GM21360 (cell line): ENCODE measurements at regions not wholly inside any gene's neighbourhood (a gene's known extent, or its start where the extent isn't known, plus 50 kb on each side); places are given as distances from the start of the nearest gene placed in this dataset.
"Not testable (repeated sequence)": the region's sequence is repeated elsewhere in the genome, so short reads cannot be mapped to it uniquely, and the experiment has no call there.

Source experiments
- ATAC-seq: cut with Tn5 transposase; IDR thresholded peaks from one replicate; pipeline ENCODE4 v1.9.1; 2021; ENCODE audit warnings: mild to moderate bottlenecking, moderate library complexity; ENCODE audit not compliant: unreplicated experiment

DNA sequence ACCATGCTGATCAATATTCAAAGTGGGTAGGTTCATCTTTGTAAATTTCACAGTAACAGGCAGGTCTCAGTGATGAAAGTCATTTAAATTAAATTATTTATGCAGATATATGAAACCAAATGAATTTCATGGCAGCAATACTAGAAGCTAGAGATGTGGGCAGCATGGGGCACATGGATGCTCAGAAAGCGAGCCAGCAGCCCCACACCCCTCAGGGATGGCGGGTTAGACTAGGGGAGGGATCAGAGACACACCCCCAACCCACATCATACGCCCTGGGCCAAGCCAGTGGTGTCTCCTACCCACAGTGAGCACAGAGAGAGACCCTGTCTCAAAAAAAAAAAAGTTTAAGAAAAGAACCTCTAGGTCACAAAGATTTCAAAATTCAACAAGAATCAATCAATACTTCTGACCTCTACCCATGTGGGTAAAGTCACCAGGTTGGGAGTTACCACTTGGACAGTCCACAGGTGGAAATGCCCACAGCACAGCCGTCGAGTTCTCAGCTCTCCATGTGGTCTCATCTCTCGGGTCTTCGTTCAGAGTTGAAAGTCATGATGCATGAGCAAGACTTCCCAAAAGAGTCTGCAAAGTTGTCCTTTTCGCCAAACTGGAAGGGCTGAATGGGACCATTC is 79.3 kb upstream of the PPP2R2D start:
- ATAC-seq: no peak

DNA sequence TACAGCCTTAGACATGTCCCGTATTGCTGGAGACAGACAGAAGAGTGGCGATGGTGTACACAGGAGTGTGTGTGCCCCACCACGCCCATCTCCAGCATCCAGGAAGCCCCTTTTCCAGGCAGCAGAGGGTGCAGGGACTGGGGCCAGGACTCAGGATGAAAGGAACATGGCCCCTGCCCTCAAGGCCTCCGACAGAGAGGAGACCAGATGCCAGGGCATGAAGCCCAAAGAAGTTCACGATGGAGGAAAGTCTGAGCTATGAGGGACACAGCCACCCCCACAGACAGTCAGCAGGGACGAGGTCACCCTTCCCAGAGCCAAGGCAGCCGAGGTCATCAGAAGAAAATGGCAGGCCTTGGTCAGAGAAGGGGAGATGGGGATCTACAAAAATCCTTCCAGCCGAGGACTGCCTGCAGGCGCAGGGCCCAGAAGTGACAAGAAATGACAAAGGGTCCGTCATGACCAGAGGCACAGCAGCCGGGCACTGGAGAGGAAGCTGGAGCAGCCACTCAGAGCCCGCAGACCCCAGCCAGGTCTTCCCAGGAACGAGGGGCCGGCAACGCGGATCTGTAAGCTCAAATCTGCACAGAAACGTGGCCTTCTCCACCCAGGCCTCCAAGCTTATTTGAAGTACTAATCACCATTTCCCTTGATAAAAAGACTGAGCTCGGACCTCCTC is 78.7 kb upstream of the PPP2R2D start:
- no peak for ATAC-seq

DNA sequence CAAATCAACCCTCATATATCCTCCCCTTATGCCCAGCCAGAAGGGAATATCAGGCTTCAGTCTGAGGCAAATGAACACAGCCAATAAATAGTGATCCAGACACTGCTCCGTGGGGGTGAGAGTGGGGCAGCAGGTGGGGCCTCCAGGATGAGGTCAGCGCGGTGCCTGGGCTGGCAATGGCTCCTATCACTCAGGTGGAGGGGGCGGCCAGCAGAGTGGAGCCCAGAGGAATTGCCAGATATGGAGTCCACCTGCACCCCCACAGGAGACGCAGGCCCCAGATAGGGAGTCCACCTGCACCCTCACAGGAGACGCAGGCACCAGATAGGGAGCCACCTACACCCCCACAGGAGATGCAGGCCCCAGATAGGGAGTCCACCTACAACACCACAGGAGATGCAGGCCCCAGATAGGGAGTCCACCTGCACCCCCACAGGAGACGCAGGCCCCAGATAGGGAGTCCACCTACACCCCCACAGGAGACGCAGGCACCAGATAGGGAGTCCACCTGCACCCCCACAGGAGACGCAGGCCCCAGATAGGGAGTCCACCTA is 78.0 kb upstream of the PPP2R2D start:
- no peak for ATAC-seq

DNA sequence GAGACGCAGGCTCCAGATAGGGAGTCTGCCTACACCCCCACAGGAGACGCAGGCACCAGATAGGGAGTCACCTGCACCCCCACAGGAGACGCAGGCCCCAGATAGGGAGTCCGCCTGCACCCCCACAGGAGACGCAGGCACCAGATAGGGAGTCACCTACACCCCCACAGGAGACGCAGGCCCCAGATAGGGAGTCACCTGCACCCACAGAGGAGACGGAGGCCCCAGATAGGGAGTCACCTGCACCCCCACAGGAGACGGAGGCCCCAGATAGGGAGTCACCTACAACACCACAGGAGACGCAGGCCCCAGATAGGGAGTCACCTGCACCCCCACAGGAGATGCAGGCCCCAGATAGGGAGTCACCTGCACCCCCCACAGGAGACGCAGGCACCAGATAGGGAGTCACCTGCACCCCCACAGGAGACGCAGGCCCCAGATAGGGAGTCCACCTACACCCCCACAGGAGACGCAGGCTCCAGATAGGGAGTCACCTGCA is 77.2 kb upstream of the PPP2R2D start:
- ATAC-seq: not testable (repeated sequence)

DNA sequence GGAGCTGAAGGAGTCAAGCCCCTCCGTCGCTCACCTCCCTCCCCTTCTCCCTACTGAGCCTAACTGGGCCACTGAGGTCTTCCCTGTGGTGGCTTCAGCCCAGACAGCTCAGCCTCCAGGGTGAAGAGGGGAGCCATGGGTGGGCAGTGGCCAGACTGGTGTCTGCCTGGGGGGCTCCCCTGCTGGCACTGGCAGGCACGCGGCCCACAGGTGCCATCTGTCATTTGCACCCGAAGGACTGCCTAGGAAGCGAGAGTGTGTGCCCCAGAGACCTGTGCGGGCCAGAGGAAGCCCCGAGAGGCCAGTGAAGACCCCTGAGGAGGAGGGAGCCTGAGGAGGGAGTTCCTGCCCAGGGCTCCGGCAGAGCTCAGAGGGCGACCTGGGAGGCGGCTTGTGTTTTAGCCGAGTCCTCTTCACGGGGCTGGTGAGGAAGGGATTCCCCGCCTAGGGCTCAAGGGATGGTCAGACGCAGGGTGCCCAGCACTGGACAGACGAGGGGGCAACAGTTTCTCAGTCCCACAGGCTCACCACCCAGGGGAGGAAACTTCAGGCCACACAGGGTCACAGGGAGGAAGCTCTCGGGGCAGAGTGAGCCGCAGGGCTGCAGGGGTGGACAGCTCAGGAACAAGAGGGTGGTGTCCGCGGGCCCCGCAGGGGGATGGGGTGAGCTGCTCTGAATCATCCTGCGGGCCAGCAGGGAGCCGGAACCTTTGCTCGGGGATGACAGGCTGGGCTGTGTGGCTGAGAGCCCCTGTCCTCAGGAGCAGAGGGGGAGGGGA is 76.2 kb upstream of the PPP2R2D start:
- no peak for ATAC-seq

DNA sequence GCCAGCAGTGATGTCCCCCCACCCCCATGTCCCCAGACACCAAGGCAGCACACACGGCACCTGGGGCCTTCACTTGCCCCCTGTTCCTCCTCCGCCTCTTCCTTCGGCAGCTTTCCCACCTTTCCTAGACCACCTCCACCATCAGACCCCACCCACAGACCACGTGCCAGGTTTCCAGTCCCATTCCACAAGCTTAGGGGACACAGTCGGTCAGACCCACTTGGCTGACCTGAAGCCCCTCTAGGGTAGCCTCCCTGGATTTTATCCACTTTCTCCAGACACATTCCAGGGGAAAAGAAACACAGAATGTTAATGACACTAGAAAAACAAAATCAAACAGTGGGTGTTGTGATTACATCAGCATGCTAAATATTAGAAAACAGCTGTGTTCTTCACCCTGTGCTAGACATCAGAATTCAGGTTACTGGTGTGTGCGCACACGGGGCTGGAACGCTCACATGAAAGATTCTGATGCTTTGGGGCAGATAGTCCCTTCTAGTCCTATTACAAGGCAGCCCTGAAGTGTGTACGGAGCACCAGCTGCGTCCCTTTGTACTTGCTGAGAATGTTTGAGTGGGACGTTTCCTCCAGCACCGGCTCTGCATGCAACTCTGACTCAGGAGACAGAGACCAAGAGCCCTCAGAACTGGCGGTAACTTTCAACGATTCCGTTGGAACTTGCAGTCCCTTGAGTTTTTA is 75.5 kb upstream of the PPP2R2D start:
- no peak for ATAC-seq

DNA sequence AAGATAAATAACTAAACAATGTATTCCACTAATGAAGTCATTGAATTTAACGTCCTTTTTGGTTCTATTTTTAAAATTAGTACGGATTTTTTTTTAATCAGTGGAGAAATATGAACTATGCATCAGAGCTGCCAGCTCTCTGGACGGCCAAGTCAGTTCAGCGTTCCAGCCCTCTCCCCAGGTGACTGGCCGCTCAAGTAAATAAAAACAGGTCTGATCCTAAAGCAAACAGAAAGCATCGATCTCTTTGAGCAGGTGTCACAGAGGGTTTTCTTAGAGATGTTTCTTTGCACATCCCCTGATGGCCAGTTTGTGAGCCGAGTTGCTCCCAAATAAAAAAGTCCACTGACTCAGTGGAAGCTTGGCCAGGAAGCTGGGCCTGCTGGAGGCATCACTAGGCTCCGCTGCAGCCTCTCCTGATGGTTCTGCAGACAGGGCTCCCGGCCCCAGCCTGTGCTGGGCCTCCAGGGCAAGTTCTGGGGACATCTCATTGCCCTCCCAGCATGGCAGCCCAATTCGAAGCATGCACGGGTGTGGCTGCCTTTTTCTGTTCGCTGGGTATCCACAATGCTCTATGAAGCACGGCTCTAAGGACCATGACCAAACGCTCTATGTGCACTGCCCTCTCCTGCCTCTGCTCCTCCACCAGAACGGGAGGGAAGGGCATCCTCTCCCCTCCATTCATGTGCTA is 74.7 kb upstream of the PPP2R2D start:
- ATAC-seq: no peak

DNA sequence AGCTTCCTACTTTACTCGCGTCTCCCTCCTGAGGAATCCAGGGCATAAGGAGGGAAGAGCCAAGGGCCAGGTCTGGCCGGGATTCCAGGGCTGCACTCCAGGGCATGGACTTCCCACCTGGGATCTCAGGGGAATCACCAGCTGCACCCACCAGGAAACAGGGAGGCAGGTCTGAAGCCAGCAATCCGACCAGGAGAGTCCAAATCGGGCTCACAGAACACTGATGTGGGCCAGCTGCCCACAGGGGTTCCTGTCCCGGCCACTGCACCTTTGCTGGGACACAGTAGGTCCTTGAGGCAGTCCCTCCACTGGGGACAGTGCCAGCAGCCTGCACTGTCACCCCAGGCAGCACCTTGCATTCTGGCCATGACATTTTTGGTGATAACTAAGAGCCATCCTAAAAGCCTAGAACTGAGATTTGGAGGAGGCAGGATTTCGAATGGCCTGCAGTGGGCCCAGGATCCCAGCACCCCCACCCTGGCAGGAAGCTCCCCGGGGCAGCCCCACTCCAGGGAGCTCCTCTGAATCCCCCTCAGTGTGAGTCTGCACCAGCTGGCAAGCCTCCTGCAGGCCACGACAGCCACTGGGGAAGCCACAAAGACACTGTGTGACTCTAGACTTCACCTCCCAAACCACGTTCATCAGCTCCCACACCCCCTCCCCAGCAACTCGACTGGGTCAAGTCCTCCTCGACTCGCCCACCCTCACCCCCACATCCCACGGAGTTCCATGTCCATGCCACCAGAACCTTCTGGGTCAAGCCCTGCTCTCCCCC is 71.5 kb upstream of the PPP2R2D start:
- no peak for ATAC-seq

DNA sequence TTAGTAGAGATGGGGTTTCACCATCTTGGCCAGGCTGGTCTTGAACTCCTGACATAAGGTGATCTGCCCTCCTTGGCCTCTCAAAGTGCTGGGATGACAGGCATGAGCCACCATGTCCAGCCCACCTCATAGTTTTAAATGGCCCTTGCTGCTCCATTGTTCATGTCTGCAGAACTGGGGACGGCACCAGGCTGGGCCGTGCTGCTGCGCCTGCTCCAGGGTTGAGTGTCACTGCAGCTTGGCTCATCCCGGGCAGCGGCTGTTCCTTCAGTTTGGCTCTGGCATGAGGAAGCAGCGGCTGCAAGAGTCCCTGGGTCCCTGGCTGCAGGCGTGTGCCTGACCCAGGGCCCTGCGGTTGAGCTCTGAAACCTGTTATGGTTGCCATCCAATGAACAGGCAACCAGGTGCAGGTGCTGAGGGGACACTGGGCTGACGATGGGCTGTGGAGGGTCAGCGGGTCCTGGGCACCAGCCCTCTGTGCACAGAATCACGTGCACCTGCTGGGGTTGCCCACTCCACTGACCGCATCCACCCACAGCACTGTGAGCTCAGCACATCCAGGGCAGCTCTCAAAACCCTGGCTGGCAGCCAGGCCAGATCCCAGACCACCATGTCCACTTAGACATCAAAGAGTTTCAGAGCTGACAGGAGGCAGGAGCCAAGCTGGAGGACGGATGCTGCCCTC is 70.2 kb upstream of the PPP2R2D start:
- no peak for ATAC-seq

DNA sequence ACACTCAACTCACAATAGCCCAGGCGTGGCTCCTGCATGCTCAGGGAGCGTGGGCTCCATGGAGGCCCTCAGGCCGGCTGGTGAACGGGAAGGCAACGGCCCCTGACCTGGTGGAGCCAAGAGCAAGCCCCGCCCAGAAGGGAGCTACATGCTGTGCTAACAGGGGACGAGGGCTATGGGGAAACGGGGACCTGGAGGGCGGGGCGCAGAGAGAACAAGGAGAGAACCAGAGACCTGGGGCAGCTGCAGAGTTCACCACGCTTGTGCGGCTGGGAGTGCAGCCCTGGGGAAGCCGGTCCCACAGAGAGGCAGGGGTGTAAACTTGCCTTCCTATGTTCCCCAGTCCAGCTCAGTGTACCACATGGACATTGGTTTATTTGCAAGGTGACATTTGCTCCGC is 69.2 kb upstream of the PPP2R2D start:
- no peak for ATAC-seq

DNA sequence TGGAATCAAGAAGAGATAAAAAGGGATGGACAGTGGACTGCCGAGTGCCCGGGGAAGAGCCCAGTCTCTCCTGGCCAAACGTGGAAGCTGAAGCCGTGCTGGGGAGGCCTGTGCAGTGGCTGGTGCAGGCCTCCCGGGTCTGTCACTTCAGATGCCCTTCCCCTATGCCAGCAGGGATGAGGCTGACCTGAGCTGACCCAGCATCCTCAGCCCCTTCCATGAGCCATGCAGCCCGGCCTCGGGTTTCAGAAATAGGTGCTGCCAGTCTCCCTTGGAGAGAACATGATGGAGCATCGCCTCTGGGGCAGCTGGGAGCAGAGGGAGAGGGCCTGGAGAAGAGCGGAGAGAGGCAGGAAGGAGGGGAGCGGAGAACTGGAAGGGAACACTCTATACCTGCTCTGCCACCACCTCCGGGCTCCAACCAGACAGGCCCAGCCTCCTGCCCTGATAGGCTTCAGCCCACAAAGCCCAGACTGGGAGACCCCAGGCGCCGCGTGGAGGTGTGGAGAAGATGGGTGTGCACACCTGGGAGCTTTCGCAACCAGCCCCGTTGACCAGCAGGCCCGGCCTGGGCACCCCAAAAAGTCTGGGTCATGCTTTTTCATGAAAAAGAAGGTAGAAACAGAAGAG is 68.6 kb upstream of the PPP2R2D start:
- no peak for ATAC-seq

DNA sequence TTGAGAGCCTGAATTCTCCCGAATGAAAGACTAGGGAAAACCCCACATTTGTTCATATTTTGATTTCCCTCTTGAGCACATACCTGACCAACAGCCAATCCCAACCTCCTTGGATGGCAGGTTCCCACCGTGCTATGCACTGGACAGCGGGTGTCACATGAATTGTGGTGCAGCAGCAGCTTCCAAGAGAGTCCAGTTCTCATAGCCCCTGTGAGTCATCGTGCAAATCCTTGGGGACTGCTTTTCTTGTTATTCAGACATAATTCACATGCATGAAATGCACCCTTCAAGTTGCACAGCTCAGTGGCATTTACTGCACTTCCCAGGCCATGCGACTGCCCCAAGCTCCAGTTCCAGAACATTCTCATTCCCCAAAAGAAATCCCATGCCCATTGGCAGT is 67.8 kb upstream of the PPP2R2D start:
- ATAC-seq: no peak

DNA sequence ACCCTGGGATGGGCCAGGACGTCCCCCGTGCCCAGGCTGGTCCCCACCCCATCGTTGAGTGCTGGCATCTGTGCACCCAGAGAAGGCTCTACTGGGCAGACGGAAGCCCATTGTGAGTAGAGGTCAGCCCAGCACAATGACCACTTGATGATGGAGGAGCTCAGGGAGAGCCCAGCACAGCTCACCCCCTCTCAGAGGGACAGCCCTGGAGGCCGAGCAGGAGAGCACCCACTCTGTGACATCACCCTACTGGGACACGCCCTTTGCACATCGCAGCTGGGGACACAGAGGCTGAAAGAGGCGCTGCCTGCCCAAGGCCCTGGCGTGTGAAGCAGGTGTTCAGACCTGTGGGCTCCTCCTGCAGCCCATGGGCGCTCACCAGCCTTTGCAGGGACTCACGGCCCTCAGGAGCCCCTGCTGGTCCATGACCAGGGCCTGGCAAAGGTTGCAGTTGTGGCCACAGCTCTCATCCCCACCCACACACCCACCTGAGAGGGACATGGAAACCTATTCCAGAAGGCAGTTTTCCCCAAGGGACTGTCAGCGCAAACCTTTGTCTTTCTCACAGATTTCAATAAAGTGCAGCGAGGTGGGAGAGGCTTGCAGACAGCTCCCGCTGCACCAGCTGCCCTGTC is 67.2 kb upstream of the PPP2R2D start:
- ATAC-seq: no peak

DNA sequence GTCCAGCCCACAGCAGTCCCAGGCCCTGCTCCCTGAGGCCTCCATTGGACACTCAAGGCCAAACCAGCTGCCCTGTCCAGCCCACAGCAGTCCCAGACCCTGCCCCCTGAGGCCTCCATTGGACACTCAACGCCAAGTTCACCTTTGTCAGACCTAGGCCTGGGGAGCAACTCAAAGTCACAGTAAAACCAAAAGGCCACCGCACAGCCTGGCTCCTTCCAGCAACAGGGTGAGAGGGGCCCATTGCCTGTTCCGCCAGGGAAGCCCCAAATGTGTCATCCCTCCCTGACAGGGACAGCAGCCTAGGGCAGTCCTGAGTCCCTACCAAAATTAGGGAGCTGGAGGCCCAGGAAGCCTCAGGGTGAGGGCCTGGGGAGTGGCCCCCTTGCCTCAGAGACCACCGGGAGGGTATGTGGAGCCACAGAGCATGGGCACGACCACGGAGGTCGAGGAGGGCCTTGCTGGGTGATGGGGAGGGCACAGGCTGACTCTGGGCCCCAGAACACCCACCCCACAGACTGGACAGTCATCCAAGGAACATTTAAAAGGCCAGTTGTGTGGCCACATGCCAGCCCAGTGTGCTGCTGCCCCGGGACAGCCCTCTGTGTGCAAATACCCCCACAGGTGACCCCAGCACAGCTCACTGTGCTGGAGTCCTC is 66.5 kb upstream of the PPP2R2D start:
- ATAC-seq: no peak

DNA sequence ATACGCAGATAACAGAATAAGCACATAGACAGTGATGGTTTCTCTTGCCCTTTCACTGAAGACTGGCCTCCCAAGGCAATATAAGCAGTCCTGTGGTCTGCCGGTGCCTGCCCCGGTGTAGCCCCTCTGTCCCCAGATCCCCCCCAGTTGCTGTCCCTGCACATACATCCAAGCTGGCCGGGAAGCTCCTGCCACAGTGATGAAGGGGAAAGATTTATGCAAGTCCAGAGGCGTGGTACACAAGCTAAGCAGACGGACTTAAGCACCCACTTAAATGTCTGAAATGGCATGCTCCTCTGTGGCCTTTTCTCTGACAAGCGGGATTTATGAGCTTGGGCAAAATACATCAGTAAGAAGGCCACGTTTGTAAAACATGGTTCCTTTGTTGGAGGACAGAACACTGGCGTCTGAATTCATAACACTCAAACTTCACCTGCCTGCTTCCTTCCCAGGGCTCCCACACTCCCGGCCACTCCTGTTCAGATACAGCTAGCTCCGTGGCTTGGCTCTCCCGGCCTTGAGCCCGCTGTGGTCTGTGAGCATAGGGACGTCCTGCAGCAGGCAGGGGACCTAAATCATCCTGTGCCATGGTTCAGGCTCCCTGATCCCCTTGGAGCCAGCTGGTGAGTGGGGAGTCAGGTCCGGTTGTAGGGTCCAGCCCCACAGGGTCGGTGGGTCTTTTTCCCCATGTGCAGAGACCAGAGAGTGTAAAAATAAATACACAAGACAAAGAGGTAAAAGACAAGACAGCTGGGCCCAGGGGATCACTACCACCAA is 61.7 kb upstream of the PPP2R2D start:
- ATAC-seq: no peak

DNA sequence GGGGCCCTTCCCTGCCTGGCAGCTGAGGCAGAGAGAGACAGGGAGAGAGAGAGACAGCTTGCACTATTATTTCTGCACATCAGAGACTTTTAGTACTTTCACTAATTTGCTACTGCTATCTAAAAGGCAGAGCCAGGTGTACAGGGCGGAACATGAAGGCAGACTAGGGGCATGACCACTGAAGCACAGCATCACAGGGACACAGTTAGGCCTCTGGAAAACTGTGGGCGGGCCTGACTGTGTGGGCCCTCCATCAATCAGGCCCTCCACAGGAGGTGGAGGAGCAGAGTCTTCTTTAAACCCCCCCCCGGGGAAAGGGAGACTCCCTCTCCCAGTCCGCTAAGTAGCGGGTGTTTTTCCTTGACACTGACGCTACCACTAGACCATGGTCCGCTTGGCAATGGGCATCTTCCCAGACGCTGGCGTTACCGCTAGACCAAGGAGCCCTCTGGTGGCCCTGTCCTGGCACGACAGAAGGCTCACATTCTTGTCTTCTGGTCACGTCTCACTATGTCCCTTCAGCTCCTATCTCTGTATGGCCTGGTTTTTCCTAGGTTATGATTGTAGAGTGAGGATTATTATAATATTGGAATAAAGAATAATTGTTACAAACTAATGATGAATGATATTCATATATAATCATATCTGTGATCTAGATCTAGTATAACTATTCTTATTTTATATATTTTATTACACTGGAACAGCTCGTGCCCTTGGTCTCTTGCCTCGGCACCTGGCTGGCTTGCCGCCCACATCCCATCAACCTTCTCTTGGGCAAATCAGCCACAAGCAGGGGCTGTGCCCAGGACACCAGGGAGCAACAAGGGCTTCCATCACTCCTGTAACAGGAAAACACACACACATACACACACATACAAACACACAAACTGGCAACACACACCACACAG is 60.7 kb upstream of the PPP2R2D start:
- not testable (repeated sequence) for ATAC-seq
